ENCODE measurements at regions not wholly inside any gene's neighbourhood (a gene's known extent, or its start where the extent isn't known, plus 50 kb on each side); places are given as distances from the start of the nearest gene placed in this dataset.
"Not testable (repeated sequence)": the region's sequence is repeated elsewhere in the genome, so short reads cannot be mapped to it uniquely, and the experiment has no call there.

DNA sequence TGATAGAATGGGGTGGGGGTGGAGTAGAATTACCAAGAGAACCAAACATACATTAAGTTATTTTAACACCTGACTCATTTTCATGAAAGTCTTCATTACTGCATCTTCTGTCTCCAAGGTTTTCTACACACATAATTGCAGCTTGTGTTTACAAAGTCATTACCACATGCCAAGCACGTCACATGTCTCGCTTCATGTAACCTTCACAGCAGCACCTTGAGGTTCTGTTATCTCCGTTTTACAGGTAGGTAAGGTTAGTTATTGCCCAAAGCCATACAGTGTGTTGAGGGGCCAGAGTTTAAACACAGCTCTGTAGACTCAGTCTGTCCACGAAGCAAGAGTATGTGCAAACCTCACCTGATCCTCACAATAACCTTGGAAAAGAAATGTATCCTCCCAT lies 64.3 kb upstream of the RBM19 start:
- TF ChIP-seq, protein P1, sequence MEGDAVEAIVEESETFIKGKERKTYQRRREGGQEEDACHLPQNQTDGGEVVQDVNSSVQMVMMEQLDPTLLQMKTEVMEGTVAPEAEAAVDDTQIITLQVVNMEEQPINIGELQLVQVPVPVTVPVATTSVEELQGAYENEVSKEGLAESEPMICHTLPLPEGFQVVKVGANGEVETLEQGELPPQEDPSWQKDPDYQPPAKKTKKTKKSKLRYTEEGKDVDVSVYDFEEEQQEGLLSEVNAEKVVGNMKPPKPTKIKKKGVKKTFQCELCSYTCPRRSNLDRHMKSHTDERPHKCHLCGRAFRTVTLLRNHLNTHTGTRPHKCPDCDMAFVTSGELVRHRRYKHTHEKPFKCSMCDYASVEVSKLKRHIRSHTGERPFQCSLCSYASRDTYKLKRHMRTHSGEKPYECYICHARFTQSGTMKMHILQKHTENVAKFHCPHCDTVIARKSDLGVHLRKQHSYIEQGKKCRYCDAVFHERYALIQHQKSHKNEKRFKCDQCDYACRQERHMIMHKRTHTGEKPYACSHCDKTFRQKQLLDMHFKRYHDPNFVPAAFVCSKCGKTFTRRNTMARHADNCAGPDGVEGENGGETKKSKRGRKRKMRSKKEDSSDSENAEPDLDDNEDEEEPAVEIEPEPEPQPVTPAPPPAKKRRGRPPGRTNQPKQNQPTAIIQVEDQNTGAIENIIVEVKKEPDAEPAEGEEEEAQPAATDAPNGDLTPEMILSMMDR (IDR thresholded peaks at IDR 0.05; ENCODE audit: insufficient read depth, low read length, severe bottlenecking): no peak
- H3K4me3 ChIP-seq (ENCODE audit: low read depth, low read length): no peak overlapping the region
- DNase-seq (ENCODE audit: low read depth) (no peak), FAIRE-seq (peak; percentile 70)
- no peaks in the 10 kb centered on the region for H3K36me3 ChIP-seq (ENCODE audit: control insufficient read depth, insufficient read depth, low read length)
- H3K27me3 ChIP-seq (ENCODE audit: control insufficient read depth, insufficient read depth, low read length): no peaks in the 10 kb centered on the region

DNA sequence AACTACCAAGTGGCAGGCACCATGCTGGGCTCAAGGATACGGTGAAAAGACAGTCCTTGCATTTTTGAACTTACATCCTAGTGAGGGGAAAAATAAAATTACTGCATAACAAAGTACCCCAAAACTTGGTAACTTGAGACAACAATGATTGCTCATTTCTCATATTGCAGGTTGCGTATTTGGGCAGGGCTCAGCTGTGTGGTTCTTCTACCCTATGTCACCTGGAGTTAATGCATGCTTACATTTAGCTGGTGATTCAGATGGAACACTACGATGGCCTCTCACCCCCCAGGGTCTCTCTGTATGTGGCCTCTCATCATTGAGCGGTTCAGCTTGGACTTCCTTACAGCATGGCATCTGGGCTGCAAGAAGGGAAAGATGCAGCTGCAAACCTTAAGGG lies 60.7 kb upstream of the RBM19 start:
- Histone ChIP-seq H3K36me3 (ENCODE audit: control insufficient read depth, insufficient read depth, low read length) (no peaks in the 10 kb centered on the region), H3K27me3 (ENCODE audit: control insufficient read depth, insufficient read depth, low read length) (no peaks in the 10 kb centered on the region), H3K4me3 (ENCODE audit: low read depth, low read length) (no peak overlapping the region)
- TF ChIP-seq, protein P1 (IDR thresholded peaks at IDR 0.05; ENCODE audit: insufficient read depth, low read length, severe bottlenecking): no peak
- DNase-seq (ENCODE audit: low read depth) (no peak), FAIRE-seq (no peak)

DNA sequence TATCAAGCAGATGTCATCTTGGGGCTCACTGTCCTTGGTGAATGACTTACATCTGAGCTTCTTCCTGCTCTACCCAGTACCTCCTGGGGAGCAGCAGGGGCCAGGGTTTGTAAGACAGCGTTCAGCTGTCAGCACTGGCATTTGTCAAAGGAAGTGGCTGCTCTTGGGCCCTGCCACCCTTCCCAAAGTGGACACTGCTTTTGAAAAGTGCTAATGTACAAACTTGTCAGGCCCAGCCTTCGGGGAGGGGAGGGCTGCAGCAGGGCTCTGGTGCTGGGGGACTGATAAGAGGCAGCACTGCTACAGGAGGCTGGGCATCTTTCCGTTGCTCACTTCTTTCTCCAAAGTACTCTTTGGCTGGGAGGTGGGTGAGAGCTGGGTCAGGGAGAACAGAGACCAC lies 59.8 kb upstream of the RBM19 start:
- TF ChIP-seq, protein P1 (IDR thresholded peaks at IDR 0.05; ENCODE audit: insufficient read depth, low read length, severe bottlenecking): no peak
- Histone ChIP-seq H3K27me3 (ENCODE audit: control insufficient read depth, insufficient read depth, low read length) (no peaks in the 10 kb centered on the region), H3K36me3 (ENCODE audit: control insufficient read depth, insufficient read depth, low read length) (no peaks in the 10 kb centered on the region), H3K4me3 (ENCODE audit: low read depth, low read length) (no peak overlapping the region)
- no peak for DNase-seq (ENCODE audit: low read depth)
- FAIRE-seq: no peak

DNA sequence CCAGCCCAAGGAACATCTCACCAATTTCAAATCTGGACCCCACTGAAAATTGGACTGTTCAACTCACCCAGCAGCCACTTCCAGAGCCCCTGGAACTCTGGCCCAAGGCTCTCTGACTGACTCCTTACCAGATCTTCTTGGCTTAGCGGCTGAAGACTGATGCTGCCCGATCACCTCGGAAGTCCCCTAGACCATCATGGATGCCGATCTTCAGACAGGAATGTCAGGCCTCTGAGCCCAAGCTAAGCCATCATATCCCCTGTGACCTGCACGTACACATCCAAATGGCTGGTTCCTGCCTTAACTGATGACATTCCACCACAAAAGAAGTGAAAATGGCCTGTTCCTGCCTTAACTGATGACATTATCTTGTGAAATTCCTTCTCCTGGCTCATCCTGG lies 56.0 kb upstream of the RBM19 start:
- not testable (repeated sequence) for H3K36me3 ChIP-seq (ENCODE audit: control insufficient read depth, insufficient read depth, low read length); DNase-seq (ENCODE audit: low read depth); H3K4me3 ChIP-seq (ENCODE audit: low read depth, low read length); FAIRE-seq; H3K27me3 ChIP-seq (ENCODE audit: control insufficient read depth, insufficient read depth, low read length)

DNA sequence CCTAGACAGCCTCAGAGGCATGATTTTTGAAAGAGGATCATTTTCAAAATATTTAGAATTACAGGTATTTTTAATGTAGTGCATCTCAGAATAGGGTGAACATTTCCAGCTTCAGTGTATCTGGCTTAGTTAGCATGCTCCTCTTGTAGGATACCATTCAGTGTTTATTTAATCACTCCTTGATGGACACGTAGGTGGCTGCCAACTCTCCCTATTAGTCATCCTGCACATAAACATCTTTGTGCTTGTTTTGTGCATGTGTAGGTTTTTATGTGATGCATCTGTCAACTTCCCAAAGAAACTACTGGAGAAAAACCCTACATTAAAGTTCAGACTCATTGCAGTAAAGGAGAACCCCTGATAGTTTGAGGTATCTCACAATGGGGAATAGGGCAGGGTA lies 52.5 kb upstream of the RBM19 start:
- TF ChIP-seq, protein P1 (IDR thresholded peaks at IDR 0.05; ENCODE audit: insufficient read depth, low read length, severe bottlenecking): no peak
- Histone ChIP-seq H3K36me3 (ENCODE audit: control insufficient read depth, insufficient read depth, low read length) (no peaks in the 10 kb centered on the region), H3K27me3 (ENCODE audit: control insufficient read depth, insufficient read depth, low read length) (no peaks in the 10 kb centered on the region), H3K4me3 (ENCODE audit: low read depth, low read length) (no peak overlapping the region)
- FAIRE-seq (no peak), DNase-seq (ENCODE audit: low read depth) (peak; percentile 34)

All from bronchial epithelial cell (primary cell).